Stimulated activated CD8-positive, alpha-beta memory T cell treated with anti-CD3 and anti-CD28 coated beads, Interleukin-7, amount 100 ng/mL, for 4 hours (primary cell): ENCODE measurements at regions not wholly inside any gene's neighbourhood (a gene's known extent, or its start where the extent isn't known, plus 50 kb on each side); places are given as distances from the start of the nearest gene placed in this dataset.

Experiments used
- DNase-seq, 2 donors: peaks; one replicate each; pipeline ENCODE4 v3.0.0-alpha.2; 2020; ENCODE audit warnings: low read depth in 2 of 2

DNA sequence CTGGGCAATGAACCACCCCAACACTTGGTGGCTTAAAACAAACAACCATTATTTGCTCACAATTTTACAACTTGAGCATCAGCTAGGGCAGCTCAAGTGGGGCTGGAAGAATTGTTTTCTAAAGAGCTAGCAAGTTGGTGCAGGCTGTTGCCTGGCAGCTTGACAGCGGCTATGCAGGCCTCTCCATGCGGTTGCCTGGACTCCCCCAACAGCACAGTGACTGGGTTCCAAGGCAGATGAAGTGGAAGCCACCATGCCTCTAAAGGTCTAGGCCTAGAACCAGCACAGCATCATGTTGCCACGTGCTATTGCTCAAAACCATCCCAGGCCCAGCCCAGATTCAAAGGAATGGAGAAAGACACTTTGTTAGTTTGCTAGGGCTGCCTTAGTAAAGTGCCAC lies 114.8 kb downstream of the BCOR start:
- DNase-seq, result no peak

- no peak for DNase-seq
Measured at GRCh38 chrX:39983715-39984114, 114.0 kb downstream of the BCOR start.

- no peak for DNase-seq
Measured at GRCh38 chrX:39984191-39984956, 113.4 kb downstream of the BCOR start.

DNA sequence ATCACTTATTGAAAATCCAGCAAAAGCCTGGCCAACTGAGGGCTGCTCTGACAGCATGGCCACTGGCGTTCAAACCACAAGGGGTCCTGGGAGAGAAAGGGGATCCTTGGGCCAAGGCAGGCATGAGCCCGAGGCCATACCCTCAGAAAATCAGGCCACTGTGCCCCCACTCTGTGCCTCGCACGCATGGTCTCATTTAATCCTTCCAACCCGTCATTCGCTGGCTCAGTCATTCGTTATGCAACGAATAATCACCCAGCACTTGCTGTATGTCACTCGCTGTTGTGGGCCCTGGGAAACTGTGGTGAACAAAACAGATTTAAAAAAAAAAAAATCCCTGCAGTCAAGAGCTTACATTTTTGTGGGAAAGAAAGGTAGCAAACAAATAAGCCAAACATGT lies 112.7 kb downstream of the BCOR start:
- DNase-seq, result no peak

GRCh38 chrX:39985551-39985950 lies 112.2 kb downstream of the BCOR start:
- no peak for DNase-seq

GRCh38 chrX:39988496-39988895 lies 109.3 kb downstream of the BCOR start:
- no peak for DNase-seq

GRCh38 chrX:39990388-39990787 lies 107.4 kb downstream of the BCOR start:
- no peak for DNase-seq

DNA sequence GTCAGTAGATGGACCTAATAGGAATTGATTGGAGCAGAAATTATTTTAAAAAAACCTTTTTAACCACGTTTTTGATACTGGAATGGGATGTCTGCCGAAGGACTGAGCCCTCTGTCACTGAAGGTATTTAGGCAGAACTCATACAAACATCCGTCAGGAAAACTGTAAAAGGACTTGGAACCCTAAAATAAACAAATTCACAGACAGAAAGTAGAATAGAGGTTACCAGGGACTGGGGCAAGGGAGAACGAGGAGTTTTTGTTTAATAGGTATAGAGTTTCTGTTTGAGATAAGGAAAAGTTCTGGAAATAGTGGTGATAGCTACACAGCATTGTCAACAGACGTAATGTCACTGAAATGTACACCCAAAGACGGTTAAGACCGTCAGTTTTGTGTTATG lies 105.5 kb downstream of the BCOR start:
- DNase-seq, result no peak

GRCh38 chrX:39995457-39995856 lies 102.3 kb downstream of the BCOR start:
- no peak for DNase-seq

DNA sequence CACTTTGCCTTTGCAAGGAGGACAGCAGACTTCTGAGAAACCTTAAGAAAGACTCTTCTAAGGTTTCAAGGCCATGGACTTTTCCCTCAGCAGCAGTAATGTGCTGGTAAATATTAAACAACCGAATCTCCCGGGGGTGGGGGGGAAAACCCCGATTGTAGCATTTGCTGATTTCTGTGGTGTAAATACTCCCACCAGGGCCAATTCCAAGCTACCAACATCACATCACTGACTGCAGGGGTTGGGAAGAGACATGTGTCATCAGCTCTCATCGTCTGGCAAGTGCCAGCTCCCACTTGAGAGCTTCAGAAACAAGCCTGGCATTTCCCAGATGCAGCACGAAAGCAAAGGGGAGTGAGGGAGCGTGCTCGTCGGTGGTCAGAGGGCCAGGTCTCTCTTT lies 101.2 kb downstream of the BCOR start:
- DNase-seq, result no peak

- no peak for DNase-seq
Measured at GRCh38 chrX:39998636-39999406, 98.9 kb downstream of the BCOR start.
